ENCODE measurements at regions not wholly inside any gene's neighbourhood (a gene's known extent, or its start where the extent isn't known, plus 50 kb on each side); places are given as distances from the start of the nearest gene placed in this dataset.

DNA sequence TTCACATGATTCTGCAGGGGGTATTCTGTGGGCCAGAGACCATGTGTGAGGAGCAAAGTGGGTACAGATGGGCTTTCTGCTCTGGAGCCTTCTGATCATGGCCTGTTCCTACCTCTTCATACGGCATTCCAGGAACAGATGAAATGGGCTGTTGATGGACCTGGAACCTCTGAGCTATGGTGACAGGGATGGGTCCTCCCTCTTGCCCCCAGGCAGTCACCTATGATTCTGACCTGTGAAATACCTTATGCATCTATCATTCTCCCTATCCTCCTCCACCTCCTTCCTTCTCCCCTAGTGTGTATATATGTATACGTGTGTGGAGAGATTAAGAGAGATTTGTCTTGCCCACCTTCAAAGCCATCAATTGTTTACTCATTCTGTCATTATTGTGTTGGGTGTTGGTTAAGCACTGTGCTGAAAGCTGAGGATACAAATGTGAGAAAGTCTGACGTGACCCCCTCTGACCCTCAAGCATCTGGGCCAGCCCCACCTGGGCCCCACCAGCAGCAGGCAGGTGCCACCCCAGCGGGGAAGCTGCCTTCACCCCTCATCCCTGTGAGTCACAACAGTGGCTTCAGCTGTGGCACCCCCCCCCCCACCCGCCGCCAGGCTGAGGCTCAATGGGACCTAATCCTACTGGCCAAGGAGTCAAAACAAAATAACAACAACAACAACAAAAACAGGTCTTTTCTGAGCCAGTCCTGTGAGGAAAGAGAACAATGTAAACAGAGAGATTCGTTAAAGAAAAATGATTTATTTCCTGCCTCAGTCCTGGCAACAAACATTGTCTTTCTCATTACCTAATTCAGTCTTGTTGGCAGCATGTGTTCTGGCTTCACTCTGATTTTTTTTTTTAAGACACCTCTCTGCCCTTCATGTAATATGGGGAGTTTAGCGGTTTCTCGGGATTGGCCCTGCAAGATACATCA is 103.8 kb upstream of the CDC42EP3 start:
- H3K27me3 ChIP-seq = no peaks in the 10 kb centered on the region
- peak overlapping the region; percentile 77 to 80 for H3K27ac ChIP-seq
- no peak for DNase-seq
- peaks cover 0 to 55% (median 32%) of the 10 kb centered on the region in 4 donors for H3K4me1 ChIP-seq
- TF ChIP-seq, protein P1, sequence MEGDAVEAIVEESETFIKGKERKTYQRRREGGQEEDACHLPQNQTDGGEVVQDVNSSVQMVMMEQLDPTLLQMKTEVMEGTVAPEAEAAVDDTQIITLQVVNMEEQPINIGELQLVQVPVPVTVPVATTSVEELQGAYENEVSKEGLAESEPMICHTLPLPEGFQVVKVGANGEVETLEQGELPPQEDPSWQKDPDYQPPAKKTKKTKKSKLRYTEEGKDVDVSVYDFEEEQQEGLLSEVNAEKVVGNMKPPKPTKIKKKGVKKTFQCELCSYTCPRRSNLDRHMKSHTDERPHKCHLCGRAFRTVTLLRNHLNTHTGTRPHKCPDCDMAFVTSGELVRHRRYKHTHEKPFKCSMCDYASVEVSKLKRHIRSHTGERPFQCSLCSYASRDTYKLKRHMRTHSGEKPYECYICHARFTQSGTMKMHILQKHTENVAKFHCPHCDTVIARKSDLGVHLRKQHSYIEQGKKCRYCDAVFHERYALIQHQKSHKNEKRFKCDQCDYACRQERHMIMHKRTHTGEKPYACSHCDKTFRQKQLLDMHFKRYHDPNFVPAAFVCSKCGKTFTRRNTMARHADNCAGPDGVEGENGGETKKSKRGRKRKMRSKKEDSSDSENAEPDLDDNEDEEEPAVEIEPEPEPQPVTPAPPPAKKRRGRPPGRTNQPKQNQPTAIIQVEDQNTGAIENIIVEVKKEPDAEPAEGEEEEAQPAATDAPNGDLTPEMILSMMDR (IDR thresholded peaks at IDR 0.05) = no peak
- no peaks in the 10 kb centered on the region for H3K36me3 ChIP-seq
- intact Hi-C loops (cut with DNase I; ENCODE audit: low total_unique reads) = no loop called here
- H3K9me3 ChIP-seq = no peaks in the 10 kb centered on the region
- H3K4me3 ChIP-seq = no peak overlapping the region

DNA sequence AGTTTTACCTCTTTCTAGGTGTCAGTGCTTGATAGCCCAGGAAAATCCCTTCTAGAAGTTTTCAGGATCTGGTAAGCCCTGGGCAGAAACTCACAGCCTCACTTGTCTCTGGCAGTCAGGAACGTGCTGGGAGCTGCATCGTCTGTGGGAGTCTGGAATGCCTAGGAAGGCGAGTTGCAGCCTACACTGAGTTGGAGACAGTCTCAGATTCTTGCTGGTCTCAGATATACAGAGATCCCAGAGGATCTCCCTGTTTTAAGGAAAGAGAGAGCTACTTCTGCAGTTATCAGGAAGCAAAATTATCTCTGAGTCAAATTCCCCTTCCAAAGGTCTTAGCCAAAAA is 104.4 kb upstream of the CDC42EP3 start:
- TF ChIP-seq, protein P1 (IDR thresholded peaks at IDR 0.05) = no peak
- Histone ChIP-seq H3K4me1 (peaks cover 0 to 57% (median 33%) of the 10 kb centered on the region in 4 donors), H3K27me3 (no peaks in the 10 kb centered on the region), H3K4me3 (no peak overlapping the region), H3K36me3 (no peaks in the 10 kb centered on the region), H3K9me3 (no peaks in the 10 kb centered on the region), H3K27ac (peak overlapping the region; percentile 77 to 80)
- peak in 1 of 2 donors; percentile 42 for DNase-seq
- intact Hi-C loops (cut with DNase I; ENCODE audit: low total_unique reads) = no loop called here

DNA sequence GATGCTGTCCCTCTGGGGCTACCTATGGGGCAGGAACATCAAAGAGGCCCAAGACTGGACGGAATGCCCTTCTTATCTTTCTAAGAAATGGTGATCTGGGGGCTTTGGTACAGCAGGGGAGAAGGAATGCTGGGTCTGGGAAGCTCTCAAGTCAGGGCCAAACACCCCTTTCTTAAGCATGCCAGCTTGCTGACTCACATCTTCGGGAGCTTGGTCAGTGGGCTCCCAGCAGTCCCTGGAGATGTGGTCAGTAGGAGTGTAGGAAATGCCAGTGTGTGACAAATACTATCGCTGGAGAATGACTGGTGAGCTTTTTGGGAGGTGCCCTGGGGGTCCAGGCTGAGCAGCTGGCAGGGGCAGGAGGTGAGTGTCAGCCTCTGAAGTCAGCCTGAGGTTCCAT is 105.0 kb upstream of the CDC42EP3 start:
- no peak for DNase-seq
- no peaks in the 10 kb centered on the region for H3K27me3 ChIP-seq
- H3K9me3 ChIP-seq = no peaks in the 10 kb centered on the region
- TF ChIP-seq, protein P1 (IDR thresholded peaks at IDR 0.05) = no peak
- H3K36me3 ChIP-seq = no peaks in the 10 kb centered on the region
- intact Hi-C loops (cut with DNase I; ENCODE audit: low total_unique reads) = no loop called here
- peak overlapping the region; percentile 77 to 80 for H3K27ac ChIP-seq
- peaks cover 0 to 57% (median 36%) of the 10 kb centered on the region in 4 donors for H3K4me1 ChIP-seq
- no peak overlapping the region for H3K4me3 ChIP-seq

DNA sequence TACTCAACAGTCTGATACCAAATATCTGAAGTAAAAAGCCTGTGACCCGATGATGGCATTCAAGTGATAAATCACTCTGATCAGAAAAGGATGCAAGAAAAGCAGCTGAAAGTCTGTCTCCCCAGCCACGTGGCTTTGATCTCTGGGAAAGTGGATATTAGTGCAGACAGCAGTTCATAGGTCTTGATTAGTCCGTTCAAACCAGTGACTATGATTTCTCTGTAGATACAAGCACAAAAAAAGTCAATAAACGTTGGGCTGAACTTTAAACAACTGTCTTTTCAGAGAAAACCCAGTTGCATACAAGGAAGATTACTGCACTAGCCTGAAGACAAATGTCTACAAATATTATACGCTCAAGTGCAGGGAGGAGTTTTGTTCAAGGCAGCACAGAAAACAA is 107.7 kb upstream of the CDC42EP3 start:
- intact Hi-C loops (cut with DNase I; ENCODE audit: low total_unique reads) = no loop called here

DNA sequence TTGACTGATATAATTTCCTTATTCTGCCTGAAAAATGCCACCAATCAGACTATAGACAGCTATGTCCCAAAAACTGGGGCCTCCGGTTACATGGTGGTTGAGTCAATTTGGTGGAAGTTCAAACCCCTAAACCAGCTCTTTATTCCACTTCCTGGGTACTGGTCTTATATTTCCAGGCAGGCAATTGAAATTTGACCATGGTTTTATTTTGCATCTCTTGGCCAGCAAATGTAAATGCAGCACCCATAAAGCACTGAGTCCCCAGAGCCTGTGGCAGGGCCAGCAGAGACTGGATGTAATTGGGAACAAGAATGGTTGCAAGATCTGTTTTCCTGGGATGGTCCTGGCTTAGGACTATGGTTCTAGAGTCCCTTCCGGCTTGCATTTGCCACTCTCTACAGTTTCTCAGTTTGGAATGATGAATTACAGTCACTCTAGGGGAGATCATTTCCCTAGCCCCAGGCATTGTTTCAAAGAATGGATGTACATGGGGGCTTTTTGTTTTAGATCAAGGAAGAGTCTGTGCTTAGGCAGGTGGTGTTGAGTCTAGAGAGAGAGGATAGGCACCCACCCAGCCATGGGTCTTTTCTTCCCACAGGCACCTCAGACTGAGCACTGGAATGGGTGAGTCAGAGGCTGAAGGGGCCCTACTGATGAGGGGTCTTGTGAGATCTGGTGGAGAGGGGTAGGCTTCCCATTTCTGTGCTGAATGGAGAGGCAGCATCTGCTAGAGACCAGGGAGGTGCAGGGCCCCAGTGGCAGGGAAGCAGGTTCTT is 108.4 kb upstream of the CDC42EP3 start:
- TF ChIP-seq, protein P1 (IDR thresholded peaks at IDR 0.05) = no peak
- Histone ChIP-seq H3K36me3 (no peaks in the 10 kb centered on the region), H3K4me1 (peaks cover 0 to 63% (median 38%) of the 10 kb centered on the region in 4 donors), H3K27me3 (no peaks in the 10 kb centered on the region), H3K27ac (peak overlapping the region; percentile 45 to 83), H3K4me3 (no peak overlapping the region), H3K9me3 (no peaks in the 10 kb centered on the region)
- DNase-seq = no peak
- intact Hi-C loops (cut with DNase I; ENCODE audit: low total_unique reads) = loop anchor here (5.0 kb wide), 1 partner anchor 143 kb away; no protein-coding TSS in a partner anchor

More for the DNA sequence above, 107.7 kb upstream of the CDC42EP3 start:
- H3K27me3 ChIP-seq = no peaks in the 10 kb centered on the region
- H3K36me3 ChIP-seq = no peaks in the 10 kb centered on the region
- TF ChIP-seq, protein P1 (IDR thresholded peaks at IDR 0.05) = no peak
- H3K27ac ChIP-seq = no peak overlapping the region
- DNase-seq = no peak
- H3K9me3 ChIP-seq = no peaks in the 10 kb centered on the region
- peaks cover 0 to 69% (median 41%) of the 10 kb centered on the region in 4 donors for H3K4me1 ChIP-seq
- no peak overlapping the region for H3K4me3 ChIP-seq
